ENCODE measurements at regions not wholly inside any gene's neighbourhood (a gene's known extent, or its start where the extent isn't known, plus 50 kb on each side); places are given as distances from the start of the nearest gene placed in this dataset.
"Not testable (repeated sequence)": the region's sequence is repeated elsewhere in the genome, so short reads cannot be mapped to it uniquely, and the experiment has no call there.

- WGBS, 2 donors, result 55 to 71% methylated on average over 2 of the region's 2 CpGs
- Histone ChIP-seq H3K36me3 (ENCODE audit: control insufficient read depth in 4 of 4, insufficient read depth in 4 of 4, low read length in 4 of 4) (no peaks in the 10 kb centered on the region), H3K27me3 (ENCODE audit: control insufficient read depth in 3 of 3, insufficient read depth in 3 of 3, low read length in 2 of 3) (peaks cover 0 to 5% (median 0%) of the 10 kb centered on the region in 3 donors), H3K4me3 (no peak overlapping the region), H3K27ac (ENCODE audit: low read depth in 1 of 2, low read length in 1 of 2) (no peak overlapping the region), H3K9ac (ENCODE audit: insufficient read depth in 1 of 2, low read length in 2 of 2) (no peak overlapping the region), H3K9me3 (ENCODE audit: control insufficient read depth in 4 of 4, insufficient read depth in 3 of 4, low read length in 3 of 4) (peaks cover 0 to 12% (median 0%) of the 10 kb centered on the region in 4 donors), H3K4me1 (ENCODE audit: control insufficient read depth in 5 of 5, insufficient read depth in 5 of 5, low read length in 5 of 5) (peaks cover 0 to 3% (median 0%) of the 10 kb centered on the region in 5 donors)
- ATAC-seq (ENCODE audit: insufficient read depth, low FRiP score), result no peak
- no peak for TF ChIP-seq CTCF (IDR thresholded peaks at IDR 0.05; ENCODE audit: control extremely low read depth, extremely low read depth)
- peak in 2 of 3 donors; percentile 53 to 82 for DNase-seq
These were observed 51.9 kb upstream of the TCERG1L start for GRCh38 chr10:131363416-131363815.

- no peaks in the 10 kb centered on the region for H3K4me1 ChIP-seq (ENCODE audit: control insufficient read depth in 5 of 5, insufficient read depth in 5 of 5, low read length in 5 of 5)
- WGBS, 2 donors, result 49 to 52% methylated on average over 8 of the region's 8 CpGs
- no peak overlapping the region for H3K9ac ChIP-seq (ENCODE audit: insufficient read depth in 1 of 2, low read length in 2 of 2)
- ATAC-seq (ENCODE audit: insufficient read depth, low FRiP score), result no peak
- no peak for TF ChIP-seq CTCF (IDR thresholded peaks at IDR 0.05; ENCODE audit: control extremely low read depth, extremely low read depth)
- no peak overlapping the region for H3K27ac ChIP-seq (ENCODE audit: low read depth in 1 of 2, low read length in 1 of 2)
- no peak for DNase-seq
- peaks cover 0 to 5% (median 1%) of the 10 kb centered on the region in 4 donors for H3K9me3 ChIP-seq (ENCODE audit: control insufficient read depth in 4 of 4, insufficient read depth in 3 of 4, low read length in 3 of 4)
- H3K4me3 ChIP-seq, result no peak overlapping the region
- peaks cover 0 to 4% (median 0%) of the 10 kb centered on the region in 3 donors for H3K27me3 ChIP-seq (ENCODE audit: control insufficient read depth in 3 of 3, insufficient read depth in 3 of 3, low read length in 2 of 3)
- no peaks in the 10 kb centered on the region for H3K36me3 ChIP-seq (ENCODE audit: control insufficient read depth in 4 of 4, insufficient read depth in 4 of 4, low read length in 4 of 4)
These were observed 60.0 kb upstream of the TCERG1L start for GRCh38 chr10:131371571-131371970.

- H3K36me3 ChIP-seq (ENCODE audit: control insufficient read depth in 4 of 4, insufficient read depth in 4 of 4, low read length in 4 of 4), result no peaks in the 10 kb centered on the region
- no peak for DNase-seq
- no peak overlapping the region for H3K9ac ChIP-seq (ENCODE audit: insufficient read depth in 1 of 2, low read length in 2 of 2)
- H3K27me3 ChIP-seq (ENCODE audit: control insufficient read depth in 3 of 3, insufficient read depth in 3 of 3, low read length in 2 of 3), result peaks cover 0 to 9% (median 0%) of the 10 kb centered on the region in 3 donors
- no peak overlapping the region for H3K4me3 ChIP-seq
- 87% methylated on average over 13 of the region's 13 CpGs for WGBS, 2 donors
- ATAC-seq (ENCODE audit: insufficient read depth, low FRiP score), result no peak
- H3K9me3 ChIP-seq (ENCODE audit: control insufficient read depth in 4 of 4, insufficient read depth in 3 of 4, low read length in 3 of 4), result no peaks in the 10 kb centered on the region
- no peak for TF ChIP-seq CTCF (IDR thresholded peaks at IDR 0.05; ENCODE audit: control extremely low read depth, extremely low read depth)
- no peaks in the 10 kb centered on the region for H3K4me1 ChIP-seq (ENCODE audit: control insufficient read depth in 5 of 5, insufficient read depth in 5 of 5, low read length in 5 of 5)
- no peak overlapping the region for H3K27ac ChIP-seq (ENCODE audit: low read depth in 1 of 2, low read length in 1 of 2)
These were observed 70.1 kb upstream of the TCERG1L start for GRCh38 chr10:131381576-131381975.

GRCh38 chr10:131385161-131385872 is 73.8 kb upstream of the TCERG1L start:
- DNase-seq, result peak in 2 of 3 donors; percentile 45 to 59
- not testable (repeated sequence) for ATAC-seq (ENCODE audit: insufficient read depth, low FRiP score); H3K9ac ChIP-seq (ENCODE audit: insufficient read depth in 1 of 2, low read length in 2 of 2); H3K27ac ChIP-seq (ENCODE audit: low read depth in 1 of 2, low read length in 1 of 2); H3K9me3 ChIP-seq (ENCODE audit: control insufficient read depth in 4 of 4, insufficient read depth in 3 of 4, low read length in 3 of 4); H3K36me3 ChIP-seq (ENCODE audit: control insufficient read depth in 4 of 4, insufficient read depth in 4 of 4, low read length in 4 of 4); H3K4me3 ChIP-seq; H3K4me1 ChIP-seq (ENCODE audit: control insufficient read depth in 5 of 5, insufficient read depth in 5 of 5, low read length in 5 of 5)
- H3K27me3 ChIP-seq (ENCODE audit: control insufficient read depth in 3 of 3, insufficient read depth in 3 of 3, low read length in 2 of 3), result peaks cover 0 to 10% (median 2%) of the 10 kb centered on the region in 3 donors
- WGBS, 2 donors, result 68 to 76% methylated on average over 9 of the region's 9 CpGs
